ENCODE measurements at regions not wholly inside any gene's neighbourhood (a gene's known extent, or its start where the extent isn't known, plus 50 kb on each side); places are given as distances from the start of the nearest gene placed in this dataset.
"Not testable (repeated sequence)": the region's sequence is repeated elsewhere in the genome, so short reads cannot be mapped to it uniquely, and the experiment has no call there.

GRCh38 chr18:39238981-39239660 lies 1673.5 kb upstream of the CELF4 start:
- Mint-ChIP-seq H3K27me3 (no peaks in the 10 kb centered on the region), H3K9me3 (peaks cover 3 to 12% (median 9%) of the 10 kb centered on the region in 5 donors), H3K4me1 (no peaks in the 10 kb centered on the region), H3K36me3 (no peaks in the 10 kb centered on the region), H3K27ac (no peak overlapping the region), H3K4me3 (no peak overlapping the region)
- no peak overlapping the region for H3K27ac ChIP-seq (ENCODE audit: low read depth, low read length)
- no peak for DNase-seq
- H3K4me1 ChIP-seq (ENCODE audit: insufficient read depth, low read length): no peaks in the 10 kb centered on the region
- ChIA-PET CTCF (no interaction called here), POLR2A (no interaction called here)
- H3K9me3 ChIP-seq (ENCODE audit: low read length): no peaks in the 10 kb centered on the region
- H3K36me3 ChIP-seq (ENCODE audit: insufficient read depth, low read length): no peaks in the 10 kb centered on the region
- H3K27me3 ChIP-seq (ENCODE audit: insufficient read depth, low read length, poor library complexity, severe bottlenecking): no peaks in the 10 kb centered on the region
- no peak overlapping the region for H3K4me3 ChIP-seq (ENCODE audit: low read length)

GRCh38 chr18:39235118-39235719 lies 1669.6 kb upstream of the CELF4 start:
- no peak overlapping the region for H3K4me3 Mint-ChIP-seq
- DNase-seq: no peak
- no peaks in the 10 kb centered on the region for H3K36me3 Mint-ChIP-seq
- ChIA-PET POLR2A (no interaction called here), CTCF (no interaction called here)
- Histone ChIP-seq H3K4me1 (ENCODE audit: insufficient read depth, low read length) (no peaks in the 10 kb centered on the region), H3K27ac (ENCODE audit: low read depth, low read length) (no peak overlapping the region), H3K4me3 (ENCODE audit: low read length) (no peak overlapping the region), H3K36me3 (ENCODE audit: insufficient read depth, low read length) (no peaks in the 10 kb centered on the region), H3K9me3 (ENCODE audit: low read length) (no peaks in the 10 kb centered on the region), H3K27me3 (ENCODE audit: insufficient read depth, low read length, poor library complexity, severe bottlenecking) (no peaks in the 10 kb centered on the region)
- no peaks in the 10 kb centered on the region for H3K4me1 Mint-ChIP-seq
- H3K27ac Mint-ChIP-seq: no peak overlapping the region
- H3K9me3 Mint-ChIP-seq: peaks cover 8 to 15% (median 9%) of the 10 kb centered on the region in 5 donors
- no peaks in the 10 kb centered on the region for H3K27me3 Mint-ChIP-seq

- Mint-ChIP-seq H3K27me3 (no peaks in the 10 kb centered on the region), H3K36me3 (no peaks in the 10 kb centered on the region), H3K27ac (no peak overlapping the region), H3K4me3 (no peak overlapping the region), H3K9me3 (peaks cover 8 to 18% (median 12%) of the 10 kb centered on the region in 5 donors), H3K4me1 (no peaks in the 10 kb centered on the region)
- ChIA-PET POLR2A (no interaction called here), CTCF (no interaction called here)
- H3K27ac ChIP-seq (ENCODE audit: low read depth, low read length): no peak overlapping the region
- H3K36me3 ChIP-seq (ENCODE audit: insufficient read depth, low read length): no peaks in the 10 kb centered on the region
- no peak for DNase-seq
- H3K4me1 ChIP-seq (ENCODE audit: insufficient read depth, low read length): no peaks in the 10 kb centered on the region
- H3K4me3 ChIP-seq (ENCODE audit: low read length): no peak overlapping the region
- H3K9me3 ChIP-seq (ENCODE audit: low read length): no peaks in the 10 kb centered on the region
- H3K27me3 ChIP-seq (ENCODE audit: insufficient read depth, low read length, poor library complexity, severe bottlenecking): no peaks in the 10 kb centered on the region
These were observed 1667.3 kb upstream of the CELF4 start for GRCh38 chr18:39232937-39233336.

GRCh38 chr18:39232490-39232889 lies 1666.9 kb upstream of the CELF4 start:
- ChIA-PET POLR2A (no interaction called here), CTCF (no interaction called here)
- no peak overlapping the region for H3K27ac Mint-ChIP-seq

GRCh38 chr18:39230086-39230803 lies 1664.6 kb upstream of the CELF4 start:
- no peak for DNase-seq
- Mint-ChIP-seq H3K27me3 (no peaks in the 10 kb centered on the region), H3K36me3 (no peaks in the 10 kb centered on the region), H3K4me1 (no peaks in the 10 kb centered on the region), H3K27ac (no peak overlapping the region), H3K4me3 (no peak overlapping the region), H3K9me3 (peaks cover 9 to 21% (median 13%) of the 10 kb centered on the region in 5 donors)
- Histone ChIP-seq H3K4me1 (ENCODE audit: insufficient read depth, low read length) (no peaks in the 10 kb centered on the region), H3K4me3 (ENCODE audit: low read length) (no peak overlapping the region), H3K27me3 (ENCODE audit: insufficient read depth, low read length, poor library complexity, severe bottlenecking) (no peaks in the 10 kb centered on the region), H3K9me3 (ENCODE audit: low read length) (no peaks in the 10 kb centered on the region), H3K36me3 (ENCODE audit: insufficient read depth, low read length) (no peaks in the 10 kb centered on the region), H3K27ac (ENCODE audit: low read depth, low read length) (no peak overlapping the region)
- ChIA-PET CTCF (no interaction called here), POLR2A (no interaction called here)

More at GRCh38 chr18:39232490-39232889, 1666.9 kb upstream of the CELF4 start:
- H3K36me3 Mint-ChIP-seq: no peaks in the 10 kb centered on the region
- no peak for DNase-seq
- no peak overlapping the region for H3K4me3 Mint-ChIP-seq
- H3K27me3 ChIP-seq (ENCODE audit: insufficient read depth, low read length, poor library complexity, severe bottlenecking): no peaks in the 10 kb centered on the region
- H3K27ac ChIP-seq (ENCODE audit: low read depth, low read length): no peak overlapping the region
- H3K4me1 ChIP-seq (ENCODE audit: insufficient read depth, low read length): no peaks in the 10 kb centered on the region
- H3K4me1 Mint-ChIP-seq: no peaks in the 10 kb centered on the region
- H3K36me3 ChIP-seq (ENCODE audit: insufficient read depth, low read length): no peaks in the 10 kb centered on the region
- peaks cover 5 to 18% (median 12%) of the 10 kb centered on the region in 5 donors for H3K9me3 Mint-ChIP-seq
- no peaks in the 10 kb centered on the region for H3K9me3 ChIP-seq (ENCODE audit: low read length)
- H3K4me3 ChIP-seq (ENCODE audit: low read length): no peak overlapping the region
- H3K27me3 Mint-ChIP-seq: no peaks in the 10 kb centered on the region

- DNase-seq; H3K4me3 Mint-ChIP-seq; H3K4me3 ChIP-seq (ENCODE audit: low read length); POLR2A ChIA-PET; H3K27me3 ChIP-seq (ENCODE audit: insufficient read depth, low read length, poor library complexity, severe bottlenecking); H3K4me1 ChIP-seq (ENCODE audit: insufficient read depth, low read length); H3K36me3 Mint-ChIP-seq; H3K27ac Mint-ChIP-seq; H3K27me3 Mint-ChIP-seq; H3K27ac ChIP-seq (ENCODE audit: low read depth, low read length); H3K9me3 ChIP-seq (ENCODE audit: low read length); H3K36me3 ChIP-seq (ENCODE audit: insufficient read depth, low read length); H3K4me1 Mint-ChIP-seq: not testable (repeated sequence)
- CTCF ChIA-PET: interaction anchor here (1.0 kb wide), 1 partner anchor 20 kb away, joined by 3 read pairs; no protein-coding TSS in a partner anchor
- H3K9me3 Mint-ChIP-seq: peaks cover 8 to 24% (median 11%) of the 10 kb centered on the region in 5 donors
These were observed 1662.2 kb upstream of the CELF4 start for GRCh38 chr18:39227769-39228168.

GRCh38 chr18:39225373-39225772 lies 1659.8 kb upstream of the CELF4 start:
- no peak overlapping the region for H3K4me3 Mint-ChIP-seq
- Histone ChIP-seq H3K4me3 (ENCODE audit: low read length) (no peak overlapping the region), H3K27me3 (ENCODE audit: insufficient read depth, low read length, poor library complexity, severe bottlenecking) (no peaks in the 10 kb centered on the region), H3K36me3 (ENCODE audit: insufficient read depth, low read length) (no peaks in the 10 kb centered on the region), H3K4me1 (ENCODE audit: insufficient read depth, low read length) (no peaks in the 10 kb centered on the region), H3K27ac (ENCODE audit: low read depth, low read length) (no peak overlapping the region), H3K9me3 (ENCODE audit: low read length) (no peaks in the 10 kb centered on the region)
- H3K27ac Mint-ChIP-seq: no peak overlapping the region
- no peak for DNase-seq
- POLR2A ChIA-PET: no interaction called here
- CTCF ChIA-PET: no interaction called here
- H3K9me3 Mint-ChIP-seq: peaks cover 5 to 23% (median 7%) of the 10 kb centered on the region in 5 donors
- no peaks in the 10 kb centered on the region for H3K4me1 Mint-ChIP-seq
- no peaks in the 10 kb centered on the region for H3K36me3 Mint-ChIP-seq
- H3K27me3 Mint-ChIP-seq: no peaks in the 10 kb centered on the region

- H3K9me3 ChIP-seq (ENCODE audit: low read length): no peaks in the 10 kb centered on the region
- H3K36me3 ChIP-seq (ENCODE audit: insufficient read depth, low read length): no peaks in the 10 kb centered on the region
- H3K4me1 Mint-ChIP-seq: no peaks in the 10 kb centered on the region
- H3K27me3 Mint-ChIP-seq: no peaks in the 10 kb centered on the region
- CTCF ChIA-PET: no interaction called here
- H3K4me3 Mint-ChIP-seq: no peak overlapping the region
- no peak overlapping the region for H3K27ac Mint-ChIP-seq
- H3K4me1 ChIP-seq (ENCODE audit: insufficient read depth, low read length): no peaks in the 10 kb centered on the region
- no peaks in the 10 kb centered on the region for H3K36me3 Mint-ChIP-seq
- DNase-seq: no peak
- H3K27me3 ChIP-seq (ENCODE audit: insufficient read depth, low read length, poor library complexity, severe bottlenecking): no peaks in the 10 kb centered on the region
- H3K4me3 ChIP-seq (ENCODE audit: low read length): no peak overlapping the region
- H3K27ac ChIP-seq (ENCODE audit: low read depth, low read length): no peak overlapping the region
- peaks cover 0 to 27% (median 5%) of the 10 kb centered on the region in 5 donors for H3K9me3 Mint-ChIP-seq
- POLR2A ChIA-PET: no interaction called here
These were observed 1657.7 kb upstream of the CELF4 start for GRCh38 chr18:39223283-39223682.

All from CD8-positive, alpha-beta memory T cell (primary cell).